Stimulated activated CD8-positive, alpha-beta memory T cell treated with anti-CD3 and anti-CD28 coated beads, Interleukin-15, amount 100 ng/mL, for 24 hours (primary cell): ENCODE measurements at regions not wholly inside any gene's neighbourhood (a gene's known extent, or its start where the extent isn't known, plus 50 kb on each side); places are given as distances from the start of the nearest gene placed in this dataset.

Experiments used
- DNase-seq: peaks from one replicate; pipeline ENCODE4 v3.0.0-alpha.2; 2020; ENCODE audit warnings: low read depth

DNA sequence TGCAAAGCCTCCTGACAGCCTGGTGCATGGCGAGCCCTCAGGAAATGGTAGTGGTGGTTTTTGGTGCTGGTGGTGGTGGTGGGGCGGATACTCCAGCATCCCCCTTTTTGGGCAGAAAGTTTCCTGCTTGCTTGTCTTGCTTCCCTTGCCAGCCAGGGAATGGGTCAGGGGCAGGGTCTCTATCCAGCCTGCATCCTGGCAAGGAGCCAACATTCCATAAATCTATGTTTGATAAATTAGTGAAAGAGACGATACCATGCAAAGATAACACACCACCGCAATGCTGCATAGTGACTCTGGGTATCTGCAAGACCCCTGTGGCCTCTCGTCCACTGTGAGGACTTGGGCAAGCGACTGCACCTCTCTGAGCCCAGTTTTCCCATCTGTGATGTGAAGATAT lies 246.2 kb downstream of the LRFN2 start:
- no peak for DNase-seq

DNA sequence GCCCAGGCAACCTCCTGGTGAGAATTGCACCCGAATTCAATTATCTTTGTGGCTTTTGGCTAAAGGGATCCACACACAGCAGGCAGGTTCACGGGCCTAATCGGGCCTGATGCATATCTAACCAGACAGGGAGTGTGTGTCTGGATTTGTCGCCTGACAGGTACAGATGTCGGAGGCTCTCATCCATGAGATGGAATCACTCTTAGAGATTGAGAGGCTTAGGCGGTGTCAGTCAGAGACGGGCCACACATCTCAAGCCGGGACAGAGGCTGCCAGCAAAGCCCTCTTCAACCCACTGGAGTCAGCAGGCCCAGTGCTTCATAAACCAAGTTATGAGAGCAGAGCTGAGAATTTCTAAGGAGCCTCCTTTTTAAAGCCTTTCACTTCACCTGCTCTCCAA lies 247.0 kb downstream of the LRFN2 start:
- DNase-seq: no peak

DNA sequence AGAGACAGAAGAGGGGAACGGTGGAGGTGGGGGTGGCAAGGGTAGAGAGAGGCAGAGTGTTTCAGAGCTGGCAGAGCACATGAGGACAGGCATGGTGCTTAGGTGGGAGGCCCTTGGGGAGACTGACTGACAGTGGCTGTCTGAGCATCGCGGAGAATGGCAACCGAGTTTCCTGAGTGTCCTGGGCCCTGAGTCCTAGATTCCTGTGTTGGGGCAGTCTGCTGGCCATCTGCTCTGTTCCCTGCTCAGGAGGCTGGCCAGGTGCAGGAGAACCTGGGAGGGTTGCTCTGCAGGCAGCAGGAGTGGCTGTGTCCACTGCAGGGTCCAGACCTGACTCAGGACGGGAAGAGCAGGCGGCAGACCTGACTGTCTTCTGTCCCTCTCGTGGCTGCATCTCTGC lies 248.9 kb downstream of the LRFN2 start:
- no peak for DNase-seq

DNA sequence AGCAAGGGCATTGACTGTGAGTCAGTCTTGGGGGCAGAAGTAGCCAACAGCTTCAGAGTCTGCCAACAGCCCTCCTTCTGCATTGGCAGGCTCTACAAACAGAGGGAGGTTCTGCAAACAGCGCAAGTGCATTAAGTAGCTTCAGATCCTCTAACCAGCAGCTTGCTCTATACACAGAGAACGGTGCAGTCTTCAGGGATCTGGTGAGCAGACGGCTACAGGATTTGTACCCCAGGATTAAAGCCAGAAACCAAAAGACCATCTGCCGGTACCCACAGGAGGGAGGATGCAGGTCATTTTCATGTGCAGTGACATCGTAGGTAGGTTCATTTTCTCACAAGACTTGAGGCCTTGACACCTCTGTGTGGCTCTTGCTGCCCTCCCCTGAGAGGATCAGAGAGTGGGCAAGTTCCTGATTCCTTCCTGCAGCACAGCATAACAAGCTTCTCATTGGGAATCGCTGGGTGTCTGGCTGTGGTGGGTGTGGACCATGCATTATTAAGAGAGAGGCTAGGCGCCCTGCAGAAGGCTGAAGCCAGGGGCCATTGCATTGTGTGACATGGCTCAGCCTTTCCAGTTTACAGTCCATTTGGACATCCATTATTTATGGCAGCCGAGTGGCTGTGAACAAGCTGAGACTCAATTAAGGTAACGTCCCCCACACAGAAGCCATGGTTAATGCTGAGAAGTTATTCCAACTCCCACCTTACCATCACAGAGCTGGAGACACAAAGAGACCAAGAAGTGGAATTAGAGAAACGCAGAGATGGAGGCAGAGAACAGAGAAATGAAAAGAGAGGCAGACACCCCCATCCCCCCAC lies 250.0 kb downstream of the LRFN2 start:
- DNase-seq: no peak

DNA sequence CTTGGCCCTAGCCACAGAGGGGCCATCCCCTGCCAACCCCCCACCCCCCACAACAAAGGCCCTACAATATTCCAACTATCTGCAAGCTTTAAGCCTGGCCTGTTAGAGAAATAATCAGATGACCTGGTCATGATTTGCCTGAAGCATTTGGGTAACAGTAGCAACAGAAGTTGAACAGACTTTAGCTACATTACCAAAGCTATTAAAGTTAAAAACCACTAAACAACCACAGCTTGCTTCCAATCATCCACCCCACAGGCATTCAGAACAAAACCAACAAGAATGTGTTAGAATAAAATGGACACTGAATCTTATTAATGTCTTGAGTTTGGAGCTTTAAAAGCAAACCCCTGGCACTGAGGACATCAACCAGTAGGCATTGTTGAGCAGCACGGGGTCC lies 250.9 kb downstream of the LRFN2 start:
- no peak for DNase-seq

DNA sequence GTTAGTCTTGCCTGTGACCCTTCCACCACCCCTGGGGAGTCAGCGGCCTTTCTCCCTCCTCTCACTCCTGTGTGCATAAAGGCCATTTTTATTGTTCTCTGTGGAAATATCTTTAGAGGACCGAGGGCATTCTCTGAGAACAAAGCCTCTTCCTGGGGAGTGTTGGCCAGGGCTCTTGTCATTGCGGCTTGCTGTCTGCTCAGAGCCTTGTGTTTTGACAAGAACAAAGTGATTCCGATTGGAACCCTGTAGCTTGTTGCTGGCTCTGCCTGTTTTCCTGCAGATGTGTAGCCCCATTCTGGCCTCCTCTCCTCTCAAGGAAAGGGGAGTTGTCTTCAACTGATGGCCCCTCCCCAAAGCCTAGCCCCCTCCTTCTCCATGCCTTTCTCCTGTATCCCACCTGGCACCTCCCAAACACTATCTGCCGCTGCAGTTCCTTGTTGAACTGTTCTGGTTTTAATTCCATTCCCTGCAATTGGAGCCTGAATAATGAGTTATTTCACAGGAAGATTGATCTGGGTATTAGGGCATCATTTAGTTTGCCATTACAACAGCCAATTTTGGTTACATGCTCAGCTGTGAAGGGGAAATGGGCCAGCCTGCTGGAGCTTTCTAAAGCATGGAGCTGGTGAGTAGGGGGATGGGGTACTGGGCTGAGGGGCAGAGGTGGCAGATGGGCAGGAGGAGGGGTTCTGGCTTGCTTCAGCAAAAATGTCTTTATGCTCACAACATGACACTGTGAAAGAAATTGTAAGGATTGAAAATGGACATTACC lies 252.5 kb downstream of the LRFN2 start:
- no peak for DNase-seq

DNA sequence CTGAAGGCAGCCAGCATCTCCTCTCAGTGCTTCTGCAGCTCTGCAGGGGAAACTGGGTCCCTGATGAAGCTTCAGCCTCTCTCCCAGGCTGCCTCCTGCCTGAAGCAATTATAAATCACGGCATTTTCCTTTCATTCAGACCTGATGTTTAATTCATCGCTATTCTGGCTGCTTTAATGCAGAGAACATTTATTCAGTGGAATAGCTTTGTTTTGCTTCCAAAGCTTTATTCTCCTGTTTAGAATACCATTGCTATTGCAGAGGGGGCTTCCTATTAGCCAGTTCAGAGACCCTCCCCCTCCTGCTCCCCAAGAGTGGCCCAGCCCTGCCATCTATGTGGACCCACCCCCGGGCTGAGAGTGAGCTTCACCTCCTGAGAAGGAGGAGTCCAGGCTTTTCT lies 255.6 kb downstream of the LRFN2 start:
- DNase-seq: no peak

DNA sequence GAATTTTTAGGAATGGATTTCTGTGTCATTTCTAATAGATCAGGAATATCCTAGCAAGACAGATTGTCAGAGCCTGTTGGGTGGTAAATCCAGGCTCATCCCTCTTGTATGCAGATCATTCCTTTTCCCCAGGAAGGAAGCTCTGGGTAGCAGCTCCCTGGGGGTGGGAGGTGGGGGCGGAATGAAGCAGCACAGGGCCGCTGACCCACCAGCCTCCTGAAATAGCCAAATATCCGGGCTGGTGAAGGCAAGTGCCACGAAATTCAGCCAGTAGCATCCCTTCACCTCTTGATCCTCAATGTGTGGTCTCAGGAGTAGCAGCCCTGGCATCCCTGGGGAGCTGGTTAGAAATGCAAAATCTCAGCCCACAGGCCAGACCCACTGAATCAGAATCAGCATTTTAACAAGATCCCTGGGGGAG lies 256.9 kb downstream of the LRFN2 start:
- no peak for DNase-seq

DNA sequence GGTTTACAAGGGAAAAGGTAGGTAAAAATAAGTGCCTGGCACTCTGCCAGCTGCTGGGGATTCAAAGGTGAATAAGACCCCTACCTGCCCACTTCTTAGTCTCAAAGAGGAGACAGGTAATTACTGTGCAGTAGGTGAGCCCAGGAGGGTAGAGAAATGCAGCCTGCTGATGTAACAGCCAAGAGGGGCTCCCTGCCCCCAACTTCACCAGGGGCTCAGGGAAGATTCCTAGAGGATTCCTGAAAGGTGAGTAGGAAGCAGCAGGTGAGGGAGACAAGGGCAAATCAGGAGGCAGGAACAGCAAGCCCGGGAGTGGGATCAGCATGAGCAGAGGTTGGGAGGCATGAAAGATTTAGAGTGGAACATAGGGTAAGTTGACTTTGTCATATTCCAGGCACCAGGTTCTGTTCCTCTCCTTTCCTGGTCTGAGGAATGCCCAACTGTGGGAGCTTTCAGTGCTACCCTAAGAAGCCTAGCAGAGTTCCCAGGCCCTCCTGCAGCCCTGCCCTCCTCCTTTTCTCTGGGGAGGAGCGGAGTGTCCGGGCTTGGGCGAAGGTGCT lies 258.1 kb downstream of the LRFN2 start:
- DNase-seq: no peak

DNA sequence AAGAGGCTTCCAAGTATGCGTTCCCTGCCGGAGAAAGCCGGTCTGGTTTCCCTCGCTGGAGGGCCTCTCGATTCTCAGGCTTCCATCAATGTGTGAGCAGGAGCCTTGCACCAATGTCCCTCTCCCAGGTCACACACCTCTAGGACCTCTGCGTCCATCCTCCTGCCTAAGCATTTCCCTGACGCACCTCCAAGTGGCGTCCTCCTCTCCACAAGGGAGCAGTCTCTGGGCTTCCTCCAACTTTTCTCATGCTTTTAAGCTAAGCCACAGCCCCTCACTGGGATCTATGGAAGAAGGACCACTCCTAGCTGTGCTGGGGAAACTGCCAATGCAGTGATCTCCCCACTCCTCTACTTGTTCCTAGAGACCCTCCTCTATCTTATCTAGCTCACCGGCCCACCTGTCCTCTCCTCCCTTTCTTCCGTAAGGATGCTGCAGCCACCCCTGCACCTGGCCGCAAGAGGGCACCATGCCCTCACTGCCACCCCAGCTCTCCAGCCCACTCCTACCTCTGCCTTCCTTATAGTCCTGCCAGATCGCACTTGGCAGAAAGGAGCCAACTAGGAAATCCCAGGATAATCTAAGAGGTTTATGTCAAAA lies 258.7 kb downstream of the LRFN2 start:
- no peak for DNase-seq

DNA sequence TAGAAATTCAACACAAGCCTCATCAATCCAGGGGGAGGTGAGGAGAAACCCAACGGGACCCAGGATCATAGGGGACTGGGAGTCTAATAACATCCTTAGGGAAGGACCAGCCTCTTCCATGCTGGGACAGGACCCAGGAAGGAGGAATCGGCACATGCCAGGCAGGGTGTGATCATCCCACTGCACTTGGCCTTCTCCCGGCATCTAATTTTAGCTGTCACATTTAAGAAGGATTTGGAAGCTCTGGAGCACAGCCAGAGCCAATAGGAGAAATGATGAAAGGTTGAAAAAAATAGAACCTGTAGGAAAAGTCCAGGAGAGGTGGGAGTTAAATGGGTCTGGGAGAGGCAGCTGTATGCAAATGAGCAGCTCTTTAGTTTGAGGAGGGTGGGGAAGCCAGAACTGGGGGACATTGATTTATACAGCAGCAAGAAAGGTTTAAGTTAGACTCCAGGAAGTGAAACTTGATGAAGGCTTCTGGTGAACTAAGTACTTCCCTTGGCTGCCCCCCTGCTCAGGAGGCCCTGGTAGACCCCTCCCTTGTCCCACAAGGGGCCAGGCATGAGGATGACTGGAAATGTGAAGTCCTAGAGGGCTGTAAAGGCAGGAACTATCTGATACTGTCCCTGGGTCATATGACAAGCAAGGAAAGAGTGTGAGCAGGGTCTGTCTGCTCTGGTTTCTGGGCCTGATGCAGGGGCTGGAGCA lies 260.3 kb downstream of the LRFN2 start:
- DNase-seq: no peak

DNA sequence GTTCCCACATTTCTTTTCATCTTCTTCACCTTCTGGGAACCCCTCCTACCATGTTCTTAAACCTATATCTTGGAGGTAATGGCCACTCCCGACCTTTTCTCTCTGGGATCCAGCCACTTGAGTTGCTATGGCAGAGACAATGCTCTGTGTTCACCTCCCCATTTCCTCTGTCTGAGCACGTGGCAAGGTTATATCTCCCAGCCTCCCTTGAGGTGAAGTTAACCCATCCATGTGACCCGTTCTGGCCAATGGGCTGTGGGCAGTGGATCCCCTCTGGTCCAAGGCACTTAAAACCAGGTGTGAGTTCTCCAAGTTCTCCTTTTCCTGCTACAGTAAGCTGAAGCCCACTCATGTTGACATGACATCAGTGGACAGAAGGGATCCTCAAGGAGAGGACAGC lies 261.4 kb downstream of the LRFN2 start:
- no peak for DNase-seq

DNA sequence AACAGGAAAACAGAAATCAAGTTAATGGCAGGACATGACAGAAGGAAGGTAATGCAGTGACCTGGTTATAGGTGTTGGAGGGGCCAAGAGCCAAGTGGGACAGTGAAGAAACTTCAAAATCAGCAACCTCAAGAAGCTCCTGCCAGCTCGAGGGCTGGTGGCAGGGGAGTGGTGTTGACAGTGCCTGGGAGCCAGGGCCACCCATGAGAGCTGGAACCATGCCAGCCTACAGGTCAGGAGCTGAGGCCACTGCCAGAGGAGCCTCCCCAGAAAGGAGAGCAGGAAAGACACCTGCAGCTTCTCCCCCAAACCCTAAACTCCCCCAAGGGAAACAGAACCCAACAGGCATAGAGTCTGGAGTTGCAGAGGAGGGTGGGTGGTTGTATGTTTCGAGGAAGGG lies 262.1 kb downstream of the LRFN2 start:
- no peak for DNase-seq

DNA sequence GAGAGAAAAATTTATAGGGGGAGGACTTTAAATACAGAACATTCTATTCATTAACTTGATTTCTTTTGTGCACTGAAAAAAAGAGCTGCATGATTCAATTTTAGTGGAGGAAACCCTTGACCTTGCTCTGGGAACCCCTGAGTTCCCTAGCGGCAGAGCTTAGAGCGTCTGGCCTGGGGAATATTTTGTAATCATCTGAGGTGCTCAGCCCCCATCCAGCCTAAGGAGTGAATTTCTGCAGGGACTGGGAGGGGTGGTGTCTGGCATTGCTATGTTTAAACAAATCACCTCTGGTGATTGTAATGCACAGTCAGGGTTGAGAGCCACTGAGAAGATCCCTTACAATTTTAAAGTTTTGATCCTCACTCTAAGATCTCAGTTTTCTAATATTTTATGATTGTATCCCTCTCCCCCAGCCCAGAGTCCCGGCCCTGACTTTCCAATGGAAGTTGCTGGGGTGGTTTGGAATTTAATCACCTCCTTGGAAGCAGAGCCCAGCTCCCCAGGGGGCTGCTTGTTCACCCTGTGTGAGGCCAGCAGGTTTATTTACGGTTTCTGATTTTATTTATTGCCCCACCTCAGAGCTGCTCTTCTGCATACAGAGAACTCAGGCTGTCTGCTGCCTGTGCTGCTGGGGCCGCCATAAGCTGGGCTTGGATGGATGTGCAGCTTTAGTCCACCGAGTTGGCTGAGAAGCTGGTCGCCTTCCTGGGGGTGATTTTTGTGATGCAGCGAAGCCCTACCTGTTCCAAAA lies 263.1 kb downstream of the LRFN2 start:
- DNase-seq: no peak

DNA sequence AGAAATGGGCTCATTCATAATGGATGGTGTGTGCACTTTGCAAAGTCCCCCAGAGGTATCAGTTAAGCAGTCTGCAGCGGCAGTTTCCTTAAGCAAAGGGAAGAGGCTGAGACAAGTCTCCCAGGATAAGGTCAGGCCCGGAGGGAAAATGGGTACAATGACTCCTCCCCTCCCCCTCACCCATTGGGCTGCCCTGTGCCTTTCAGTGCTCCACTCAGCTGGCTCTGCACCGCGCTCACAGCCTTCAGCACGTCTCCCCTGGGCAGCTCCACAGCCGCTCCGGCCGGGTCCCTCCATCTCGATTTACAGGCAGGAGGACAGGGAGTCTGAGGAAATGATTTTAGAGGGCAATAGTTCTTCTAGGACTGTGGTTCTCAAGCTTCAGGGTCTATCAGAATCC lies 264.8 kb downstream of the LRFN2 start:
- no peak for DNase-seq

DNA sequence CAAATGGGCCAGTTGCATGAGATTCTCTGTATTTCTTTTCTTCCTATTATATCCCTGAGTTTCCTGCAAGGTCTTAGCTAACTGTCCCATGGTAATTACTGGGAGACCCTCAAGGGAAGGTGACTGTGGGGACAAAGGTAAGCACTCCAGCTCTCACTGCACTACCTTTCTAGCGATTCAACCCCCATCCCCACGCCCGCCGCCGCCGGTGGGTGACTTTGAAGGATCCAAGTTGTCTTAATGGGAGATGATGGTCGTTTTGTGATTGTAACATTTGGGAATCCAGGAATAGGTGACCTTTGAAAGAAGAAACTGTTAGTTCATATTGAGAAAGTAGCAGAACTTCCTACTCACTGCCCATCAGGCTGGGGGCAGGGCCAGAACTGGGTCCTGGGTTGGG lies 265.5 kb downstream of the LRFN2 start:
- DNase-seq: no peak

DNA sequence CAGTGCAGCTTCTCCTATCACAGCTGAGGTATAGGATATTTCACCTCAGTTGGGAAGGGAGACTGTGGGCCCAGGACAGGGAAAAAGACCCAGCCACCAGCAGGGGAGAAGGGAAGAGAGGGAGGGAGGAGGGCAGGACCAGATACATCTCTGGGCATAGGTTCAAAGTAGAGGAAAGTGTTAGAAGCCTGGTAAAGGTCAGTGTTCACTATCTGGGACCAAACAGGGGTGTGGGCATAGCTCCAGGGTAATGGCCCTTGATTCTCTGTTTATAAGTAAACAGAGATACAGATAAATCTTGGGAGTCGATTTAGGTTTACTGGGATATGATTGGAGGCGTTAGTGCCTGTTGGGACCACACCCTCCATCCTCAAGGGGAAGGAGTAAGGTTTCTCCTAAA lies 266.2 kb downstream of the LRFN2 start:
- no peak for DNase-seq

DNA sequence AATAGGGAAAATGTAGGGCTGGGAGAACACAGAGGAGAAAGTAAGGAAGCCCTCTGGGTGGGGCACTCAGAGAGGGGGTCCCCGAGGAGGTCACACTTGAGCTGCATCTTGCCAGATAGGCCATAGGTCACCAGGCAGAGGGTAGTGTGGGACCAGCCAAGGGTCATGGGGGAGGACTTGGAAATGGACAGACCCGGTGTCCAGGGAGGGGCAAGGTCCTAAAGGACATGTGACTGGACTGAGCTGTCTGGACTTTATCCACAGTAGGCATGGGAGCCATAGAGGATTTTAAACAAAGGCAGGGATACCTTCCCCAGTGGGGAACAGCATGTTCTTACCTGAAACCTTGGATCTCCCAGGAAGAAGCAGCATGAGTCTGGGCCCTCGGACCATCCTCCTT lies 266.7 kb downstream of the LRFN2 start:
- no peak for DNase-seq

DNA sequence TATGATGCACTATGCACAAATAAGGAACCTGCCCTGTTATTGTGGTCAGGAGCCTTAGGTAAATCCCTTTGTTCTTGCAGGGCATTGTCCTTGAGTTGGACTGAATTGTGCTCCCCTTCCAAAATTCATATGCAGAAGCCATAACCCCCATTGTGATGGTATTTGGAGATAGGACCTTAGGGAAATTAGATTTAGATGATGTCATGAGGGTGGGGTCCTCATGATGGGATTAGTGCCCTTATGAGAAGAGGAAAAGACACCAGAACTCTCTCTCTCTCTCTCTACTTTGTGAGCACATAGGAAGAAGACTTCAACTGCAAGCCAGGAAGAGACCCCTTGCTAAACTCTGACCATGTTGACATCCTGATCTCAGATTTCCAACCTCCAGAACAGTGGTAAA lies 268.0 kb downstream of the LRFN2 start:
- DNase-seq: no peak

DNA sequence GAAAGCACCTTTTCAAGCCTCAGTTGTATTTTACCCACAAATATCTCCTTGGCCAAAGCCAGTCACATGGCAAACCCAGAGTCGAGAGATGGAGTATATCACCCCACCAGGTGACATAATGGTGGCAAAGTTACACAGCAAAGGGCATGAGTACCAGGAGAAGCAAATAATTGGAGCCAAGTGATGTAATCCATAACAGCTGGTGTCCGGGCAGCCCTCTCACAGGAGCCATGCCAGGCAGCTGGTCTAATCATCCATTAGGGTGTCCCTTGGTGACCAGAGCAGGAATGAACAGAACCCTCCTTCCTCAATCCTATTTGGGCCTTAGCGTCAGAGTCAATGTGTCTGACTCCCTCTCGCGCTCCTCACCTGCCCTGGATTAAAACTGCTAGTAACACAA lies 272.1 kb downstream of the LRFN2 start:
- DNase-seq: no peak

DNA sequence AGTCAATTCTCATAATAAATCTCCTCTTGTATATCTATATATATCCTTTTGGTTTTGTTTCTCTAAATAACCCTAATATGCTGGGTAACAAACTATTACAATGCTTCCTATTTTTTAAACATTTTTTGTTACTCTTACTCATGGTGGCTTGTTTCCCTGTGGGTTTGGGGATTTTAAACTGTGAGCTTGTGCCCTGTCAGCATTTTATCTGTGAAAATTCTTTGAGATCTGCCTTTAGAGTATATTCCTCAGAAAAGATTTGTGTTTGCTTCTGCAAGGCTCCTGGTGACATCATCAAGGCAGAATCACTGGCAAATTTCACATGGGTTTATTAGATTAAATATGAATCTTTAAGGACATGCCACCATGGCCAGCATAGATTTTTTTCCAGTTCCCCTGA lies 273.6 kb downstream of the LRFN2 start:
- DNase-seq: no peak
